AG10803 (cell line): ENCODE measurements at regions not wholly inside any gene's neighbourhood (a gene's known extent, or its start where the extent isn't known, plus 50 kb on each side); places are given as distances from the start of the nearest gene placed in this dataset.

ENCODE experiments used
- DNase-seq: peaks from one replicate; pipeline ENCODE4 v3.0.0; 2010; ENCODE audit warnings: low read depth
- H3K4me3 ChIP-seq: 2 replicates; pipeline ENCODE4 v1.5.1; 2011; ENCODE audit warnings: mild to moderate bottlenecking, low read length, control low read depth
- TF ChIP-seq, protein P1 (sequence below): conservative IDR thresholded peaks from 2 replicates; pipeline ENCODE4 v1.5.1; 2011; ENCODE audit warnings: mild to moderate bottlenecking, low read length, control low read depth, inconsistent platforms

- DNase-seq = no peak
- H3K4me3 ChIP-seq = no peak overlapping the region
- TF ChIP-seq, protein P1, sequence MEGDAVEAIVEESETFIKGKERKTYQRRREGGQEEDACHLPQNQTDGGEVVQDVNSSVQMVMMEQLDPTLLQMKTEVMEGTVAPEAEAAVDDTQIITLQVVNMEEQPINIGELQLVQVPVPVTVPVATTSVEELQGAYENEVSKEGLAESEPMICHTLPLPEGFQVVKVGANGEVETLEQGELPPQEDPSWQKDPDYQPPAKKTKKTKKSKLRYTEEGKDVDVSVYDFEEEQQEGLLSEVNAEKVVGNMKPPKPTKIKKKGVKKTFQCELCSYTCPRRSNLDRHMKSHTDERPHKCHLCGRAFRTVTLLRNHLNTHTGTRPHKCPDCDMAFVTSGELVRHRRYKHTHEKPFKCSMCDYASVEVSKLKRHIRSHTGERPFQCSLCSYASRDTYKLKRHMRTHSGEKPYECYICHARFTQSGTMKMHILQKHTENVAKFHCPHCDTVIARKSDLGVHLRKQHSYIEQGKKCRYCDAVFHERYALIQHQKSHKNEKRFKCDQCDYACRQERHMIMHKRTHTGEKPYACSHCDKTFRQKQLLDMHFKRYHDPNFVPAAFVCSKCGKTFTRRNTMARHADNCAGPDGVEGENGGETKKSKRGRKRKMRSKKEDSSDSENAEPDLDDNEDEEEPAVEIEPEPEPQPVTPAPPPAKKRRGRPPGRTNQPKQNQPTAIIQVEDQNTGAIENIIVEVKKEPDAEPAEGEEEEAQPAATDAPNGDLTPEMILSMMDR = no peak
Measured at GRCh38 chr2:236348279-236348678, 84.1 kb upstream of the ASB18 start.

DNA sequence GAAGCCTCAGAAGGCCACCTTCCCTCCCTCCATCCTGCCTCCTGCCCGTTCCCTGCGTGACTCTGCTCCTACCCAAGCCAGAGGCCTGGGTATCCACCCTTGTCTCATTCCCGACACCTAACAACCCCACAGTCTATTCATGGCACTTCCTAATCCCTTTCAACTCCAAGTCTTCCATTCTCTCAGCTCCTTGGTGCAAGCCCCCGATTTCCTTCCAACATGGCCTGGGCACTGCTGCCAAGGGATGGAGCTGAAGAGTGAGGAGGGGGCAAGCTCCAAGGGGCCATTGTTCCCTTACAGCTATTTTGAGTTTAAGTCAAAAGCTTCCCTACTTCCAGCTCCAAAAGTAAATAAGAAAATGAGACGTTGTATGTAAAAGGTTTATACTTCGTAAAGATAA is 84.8 kb upstream of the ASB18 start:
- H3K4me3 ChIP-seq = no peak overlapping the region
- DNase-seq = no peak
- TF ChIP-seq, protein P1 = no peak

GRCh38 chr2:236350426-236350825 is 86.2 kb upstream of the ASB18 start:
- no peak overlapping the region for H3K4me3 ChIP-seq
- TF ChIP-seq, protein P1 = no peak
- DNase-seq = no peak

DNA sequence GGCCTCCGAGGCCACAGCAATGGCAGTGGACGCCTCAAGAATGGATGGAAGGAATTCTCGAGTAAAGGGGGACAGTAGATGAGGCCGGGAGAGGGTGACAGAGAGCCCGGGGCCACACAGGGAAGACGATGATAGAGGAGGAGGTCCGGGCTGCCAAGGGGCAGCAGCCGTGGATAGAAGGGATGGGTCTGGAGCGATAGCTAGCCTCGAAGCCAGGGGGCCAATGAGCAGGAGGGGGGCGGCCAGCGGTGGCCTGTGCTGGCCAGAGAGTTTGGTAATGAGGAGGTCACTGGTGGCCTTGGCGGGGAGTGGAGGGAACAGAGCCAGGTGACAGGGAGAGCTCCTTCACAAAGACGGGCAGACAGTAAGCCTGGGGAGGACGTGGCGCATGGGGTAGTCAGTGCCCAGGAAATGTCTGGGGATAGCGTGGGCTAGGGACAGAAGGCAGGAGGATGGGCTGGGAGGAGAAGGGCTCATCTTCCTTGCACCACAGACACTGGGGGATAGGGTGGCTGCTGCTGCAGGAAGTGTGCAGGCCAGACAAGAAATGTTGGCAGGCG is 87.8 kb upstream of the ASB18 start:
- no peak for DNase-seq
- no peak overlapping the region for H3K4me3 ChIP-seq
- TF ChIP-seq, protein P1 = no peak

GRCh38 chr2:236352761-236353593 is 88.8 kb upstream of the ASB18 start:
- TF ChIP-seq, protein P1 = peak; percentile 93
- peak; percentile 28 for DNase-seq
- H3K4me3 ChIP-seq = no peak overlapping the region

DNA sequence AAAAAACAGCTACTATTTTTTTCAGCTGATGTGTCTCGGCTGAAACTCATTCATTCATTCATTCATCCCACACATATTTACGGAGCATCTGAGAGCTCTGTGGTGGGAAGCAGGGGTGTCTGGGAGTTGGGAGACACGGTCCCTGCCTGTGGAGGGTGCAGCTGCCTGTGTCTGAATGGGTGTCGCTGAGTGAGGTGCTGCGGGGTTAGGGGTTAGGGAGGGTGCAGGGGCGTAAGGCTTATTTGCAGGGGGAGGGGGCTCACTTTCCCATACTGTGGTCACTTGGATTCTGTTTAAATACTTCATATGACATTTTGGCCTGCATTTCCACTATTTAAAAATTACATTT is 89.4 kb upstream of the ASB18 start:
- H3K4me3 ChIP-seq = no peak overlapping the region
- DNase-seq = no peak
- TF ChIP-seq, protein P1 = no peak
